ENCODE measurements at regions not wholly inside any gene's neighbourhood (a gene's known extent, or its start where the extent isn't known, plus 50 kb on each side); places are given as distances from the start of the nearest gene placed in this dataset.

- ChIA-PET SMC1A (ENCODE audit: uncharacterized antibody, unreplicated experiment) (interaction anchor here (0.9 kb wide), 1 partner anchor 95 kb away, joined by 3 read pairs; no protein-coding TSS in a partner anchor), RAD21 (ENCODE audit: unreplicated experiment) (no interaction called here), CTCF (interaction anchor here (0.6 to 2.2 kb wide), 3 partner anchors 35 to 754 kb away, joined by 3 to 10 read pairs (median 4); no protein-coding TSS in a partner anchor), POLR2A (interaction anchor here (0.6 kb wide), 1 partner anchor 204 kb away, joined by 4 read pairs; no protein-coding TSS in a partner anchor)
- Histone ChIP-seq H3K9ac (ENCODE audit: control insufficient read depth, insufficient read depth, low read length) (no peak overlapping the region), H3K4me3 (no peak overlapping the region), H3K9me3 (replicated peaks; ENCODE audit: control insufficient read depth, insufficient read depth, low read length) (no peaks in the 10 kb centered on the region; the same call in 2 of the 3 replicates), H3K79me2 (ENCODE audit: control insufficient read depth, insufficient read depth, low read length) (no peaks in the 10 kb centered on the region), H2AFZ (ENCODE audit: control insufficient read depth, low read depth, low read length) (no peak overlapping the region), H3K27me3 (replicated peaks in 1 of 2; ENCODE audit: control insufficient read depth in 2 of 2, insufficient read depth in 2 of 2, low read length in 1 of 2) (no peaks in the 10 kb centered on the region), H3K36me3 (ENCODE audit: control insufficient read depth in 2 of 2, insufficient read depth in 2 of 2, low read length in 1 of 2) (no peaks in the 10 kb centered on the region), H4K20me1 (ENCODE audit: control insufficient read depth, insufficient read depth) (no peaks in the 10 kb centered on the region), H3K27ac (ENCODE audit: control insufficient read depth, insufficient read depth) (no peak overlapping the region), H3K4me2 (ENCODE audit: control insufficient read depth, insufficient read depth) (no peak overlapping the region), H3K4me1 (ENCODE audit: control insufficient read depth, insufficient read depth, low read length) (no peaks in the 10 kb centered on the region)
- no peak for TF ChIP-seq MTA3 (IDR thresholded peaks at IDR 0.05; ENCODE audit: borderline replicate concordance, low read length)
- TF ChIP-seq ZBTB33 (IDR thresholded peaks at IDR 0.05): no peak
- TF ChIP-seq ESRRA (IDR thresholded peaks at IDR 0.05; ENCODE audit: low read length): no peak
- TF ChIP-seq POU2F2 (IDR thresholded peaks at IDR 0.05; ENCODE audit: borderline replicate concordance, low read depth, low read length): no peak
- no peak for TF ChIP-seq RAD21 (IDR thresholded peaks at IDR 0.05; ENCODE audit: insufficient read depth, low read depth, low read length)
- no peak for TF ChIP-seq SREBF1 (IDR thresholded peaks at IDR 0.05; ENCODE audit: low read length)
- TF ChIP-seq STAT1 (conservative IDR thresholded peaks at IDR 0.05): no peak
- TF ChIP-seq KAT2A (conservative IDR thresholded peaks at IDR 0.05; ENCODE audit: control insufficient read depth, low read depth, low read length): no peak
- no peak for TF ChIP-seq MXI1 (IDR thresholded peaks at IDR 0.05; ENCODE audit: low read depth, low read length)
- no peak for TF ChIP-seq LARP7 (IDR thresholded peaks at IDR 0.05)
- no peak for TF ChIP-seq SIN3A (IDR thresholded peaks at IDR 0.05; ENCODE audit: low read depth, low read length)
- TF ChIP-seq MLLT1 (IDR thresholded peaks at IDR 0.05): no peak
- TF ChIP-seq HCFC1 (IDR thresholded peaks at IDR 0.05; ENCODE audit: low read length): no peak
- TF ChIP-seq SMARCA5 (IDR thresholded peaks at IDR 0.05): no peak
- TF ChIP-seq SMAD5 (IDR thresholded peaks at IDR 0.05; ENCODE audit: low read depth): no peak
- no peak for TF ChIP-seq ZNF274 (IDR thresholded peaks at IDR 0.05; ENCODE audit: insufficient read depth, insufficient read length)
- no peak for TF ChIP-seq ZNF592 (IDR thresholded peaks at IDR 0.05)
- TF ChIP-seq EZH2 (IDR thresholded peaks at IDR 0.05; ENCODE audit: borderline replicate concordance, control insufficient read depth, low read depth, low read length): no peak
- no peak for TF ChIP-seq MYC (IDR thresholded peaks at IDR 0.05; ENCODE audit: insufficient read depth, insufficient read length, insufficient replicate concordance, low read length, severe bottlenecking)
- no peak for TF ChIP-seq NRF1 (conservative IDR thresholded peaks at IDR 0.05; ENCODE audit: low read depth, low read length)
- in situ Hi-C loops (cut with MboI): no loop called here
- BruUV-seq (replicated peaks): no TSS peak
- ATAC-seq (no peak), FAIRE-seq (no peak), DNase-seq (ENCODE audit: low read depth, low spot score) (no peak)
- WGBS (ENCODE audit: insufficient coverage, insufficient replicate concordance, low lambda C conversion rate, missing lambda C conversion rate): 53% methylated on average over 2 of the region's 2 CpGs
- intact Hi-C loops (cut with micrococcal nuclease; ENCODE audit: unreplicated experiment): no loop called here
These were observed 97.5 kb upstream of the CXXC4 start for GRCh38 chr4:104592183-104592582.

Data from GM12878 (cell line).